Glutamatergic neuron (in vitro differentiated cells): ENCODE measurements at regions not wholly inside any gene's neighbourhood (a gene's known extent, or its start where the extent isn't known, plus 50 kb on each side); places are given as distances from the start of the nearest gene placed in this dataset.

Experiments
- DNase-seq: peaks from one replicate; pipeline ENCODE4 v3.0.0; 2022
- H3K27ac Mint-ChIP-seq: one replicate; pipeline ENCODE4 v1.8.0; 2020; ENCODE audit warnings: mild to moderate bottlenecking, mixed read lengths, inconsistent platforms; ENCODE audit not compliant: unreplicated experiment
- H3K27me3 Mint-ChIP-seq: one replicate; pipeline ENCODE4 v1.8.0; 2020; ENCODE audit warnings: mild to moderate bottlenecking, moderate library complexity, mixed read lengths, inconsistent platforms; ENCODE audit not compliant: unreplicated experiment
- H3K36me3 Mint-ChIP-seq: one replicate; pipeline ENCODE4 v1.8.0; 2020; ENCODE audit warnings: mild to moderate bottlenecking, mixed read lengths, inconsistent platforms; ENCODE audit not compliant: unreplicated experiment
- H3K4me1 Mint-ChIP-seq: one replicate; pipeline ENCODE4 v1.8.0; 2020; ENCODE audit warnings: mild to moderate bottlenecking, low read depth, mixed read lengths, inconsistent platforms; ENCODE audit not compliant: unreplicated experiment
- H3K4me3 Mint-ChIP-seq: one replicate; pipeline ENCODE4 v1.8.0; 2020; ENCODE audit warnings: mild to moderate bottlenecking, mixed read lengths, inconsistent platforms; ENCODE audit not compliant: unreplicated experiment
- H3K9me3 Mint-ChIP-seq: one replicate; pipeline ENCODE4 v1.8.0; 2020; ENCODE audit warnings: mild to moderate bottlenecking, moderate library complexity, mixed read lengths, inconsistent platforms; ENCODE audit not compliant: unreplicated experiment
- CTCF ChIP-seq: fragments of 200-600 bp; sonication (generic); IDR thresholded peaks from one replicate; pipeline ENCODE4 v1.5.0; 2021; ENCODE audit not compliant: partially characterized antibody, unreplicated experiment

- TF ChIP-seq CTCF, result no peak
- Mint-ChIP-seq H3K4me1 (no peaks in the 10 kb centered on the region), H3K9me3 (no peaks in the 10 kb centered on the region), H3K27me3 (no peaks in the 10 kb centered on the region), H3K4me3 (no peak overlapping the region), H3K36me3 (no peaks in the 10 kb centered on the region), H3K27ac (no peak overlapping the region)
- DNase-seq, result no peak
These were observed 259.4 kb upstream of the CENPE start for GRCh38 chr4:103457566-103457965.

GRCh38 chr4:103451341-103451740 lies 253.2 kb upstream of the CENPE start:
- Mint-ChIP-seq H3K36me3 (no peaks in the 10 kb centered on the region), H3K9me3 (no peaks in the 10 kb centered on the region), H3K4me1 (no peaks in the 10 kb centered on the region), H3K27me3 (no peaks in the 10 kb centered on the region), H3K4me3 (no peak overlapping the region), H3K27ac (no peak overlapping the region)
- no peak for DNase-seq
- no peak for TF ChIP-seq CTCF

GRCh38 chr4:103450693-103451092 lies 252.6 kb upstream of the CENPE start:
- TF ChIP-seq CTCF, result no peak

GRCh38 chr4:103449296-103450023 lies 251.3 kb upstream of the CENPE start:
- no peaks in the 10 kb centered on the region for H3K36me3 Mint-ChIP-seq
- H3K27ac Mint-ChIP-seq, result no peak overlapping the region
- H3K4me1 Mint-ChIP-seq, result no peaks in the 10 kb centered on the region

More at GRCh38 chr4:103450693-103451092, 252.6 kb upstream of the CENPE start:
- Mint-ChIP-seq H3K9me3 (no peaks in the 10 kb centered on the region), H3K27me3 (no peaks in the 10 kb centered on the region), H3K4me1 (no peaks in the 10 kb centered on the region), H3K27ac (no peak overlapping the region), H3K4me3 (no peak overlapping the region), H3K36me3 (no peaks in the 10 kb centered on the region)
- no peak for DNase-seq

More at GRCh38 chr4:103449296-103450023, 251.3 kb upstream of the CENPE start:
- no peak for DNase-seq
- Mint-ChIP-seq H3K9me3 (no peaks in the 10 kb centered on the region), H3K27me3 (no peaks in the 10 kb centered on the region), H3K4me3 (no peak overlapping the region)
- TF ChIP-seq CTCF, result no peak
